ENCODE measurements at regions not wholly inside any gene's neighbourhood (a gene's known extent, or its start where the extent isn't known, plus 50 kb on each side); places are given as distances from the start of the nearest gene placed in this dataset.
A peak's percentile ranks its signal among the peaks of the same experiment; 100 is the strongest.

DNA sequence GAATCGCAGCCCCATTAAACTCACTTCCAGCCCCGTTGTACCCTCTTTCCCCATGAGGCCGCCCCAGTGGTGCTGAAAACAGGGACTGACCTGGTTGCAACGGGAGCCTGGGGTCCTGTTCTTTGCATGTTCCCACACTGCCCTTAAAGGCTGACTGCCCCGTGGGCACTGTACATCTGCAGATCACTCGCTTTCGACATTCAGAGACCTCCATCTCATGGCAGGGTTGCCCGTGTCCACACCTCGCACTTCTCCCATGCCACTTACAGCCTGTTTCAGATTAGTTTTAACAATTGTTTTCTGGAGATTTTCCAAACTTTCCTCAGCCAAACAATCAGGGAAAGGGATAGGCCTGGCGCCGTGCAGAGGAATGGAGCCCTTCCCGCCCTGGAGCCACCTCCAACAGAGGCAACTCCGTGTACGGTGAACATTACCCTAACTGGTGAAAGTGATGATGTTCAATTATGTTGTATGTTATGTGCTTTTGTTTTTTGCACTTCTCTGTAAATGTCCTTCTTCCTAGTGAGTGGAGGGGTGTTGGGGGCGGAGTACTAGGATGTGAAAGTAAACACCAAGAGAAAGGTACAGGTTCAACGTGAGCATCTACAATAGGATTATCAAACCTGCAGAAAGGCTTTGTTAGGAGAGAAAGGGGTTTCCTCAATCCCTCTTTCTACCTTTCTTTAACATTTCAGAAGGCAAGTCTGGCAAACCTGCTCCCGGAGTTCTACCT, 262.8 kb downstream of the FOXO1 start:
- DNase-seq: no peak

DNA sequence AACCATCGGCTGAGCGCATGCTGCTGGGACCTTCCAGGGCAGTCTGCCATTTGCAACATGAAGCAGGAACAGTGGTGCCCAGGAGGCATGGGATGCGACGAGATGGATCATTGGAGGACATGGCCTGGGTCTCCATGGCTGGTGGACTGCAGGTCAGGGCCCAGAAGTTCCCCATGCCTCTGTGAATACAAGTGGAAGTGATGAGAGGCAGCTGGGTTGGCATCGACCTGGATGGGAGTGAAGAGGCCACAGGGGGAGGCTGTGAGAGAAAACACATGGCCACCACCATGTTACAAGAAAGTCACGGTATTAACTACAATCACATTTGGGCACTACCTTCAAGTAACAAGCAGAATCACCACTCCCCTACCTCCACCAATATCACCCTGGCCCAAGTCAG, 262.0 kb downstream of the FOXO1 start:
- no peak for DNase-seq

DNA sequence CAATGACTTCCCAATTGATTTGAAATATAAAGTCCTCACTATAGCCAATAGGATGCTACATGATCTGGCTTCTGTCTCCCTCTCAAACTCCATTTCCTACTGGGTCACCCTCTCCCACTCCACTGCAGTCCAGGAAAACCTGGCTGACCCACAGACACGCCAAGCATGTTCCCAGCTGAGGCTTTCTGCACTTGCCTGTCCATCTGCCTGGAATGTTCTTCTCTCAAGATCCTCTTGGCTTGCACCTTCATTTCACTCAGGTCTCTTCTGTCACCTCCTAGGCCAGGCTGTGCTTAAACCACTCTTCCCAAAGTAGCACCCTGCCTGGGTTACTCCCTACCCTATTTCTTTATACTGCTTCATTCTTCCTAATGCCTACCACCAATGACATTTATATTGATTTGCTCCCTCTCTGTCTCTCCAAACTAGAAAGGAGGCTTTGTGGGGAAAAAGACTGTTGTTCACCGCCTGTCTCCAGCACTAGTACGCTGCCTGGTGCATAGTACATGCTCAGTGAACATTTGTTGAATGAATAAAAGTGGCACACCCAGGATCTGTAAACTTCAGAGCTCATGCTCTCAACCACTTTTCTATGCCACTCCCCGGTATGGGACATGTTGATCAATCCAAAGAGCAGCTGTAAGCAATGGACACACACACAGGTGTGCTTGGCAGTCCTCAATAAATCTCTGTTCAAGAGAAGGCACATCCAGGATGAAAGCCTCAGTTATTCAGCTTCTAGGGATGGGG, 261.3 kb downstream of the FOXO1 start:
- no peak for DNase-seq

DNA sequence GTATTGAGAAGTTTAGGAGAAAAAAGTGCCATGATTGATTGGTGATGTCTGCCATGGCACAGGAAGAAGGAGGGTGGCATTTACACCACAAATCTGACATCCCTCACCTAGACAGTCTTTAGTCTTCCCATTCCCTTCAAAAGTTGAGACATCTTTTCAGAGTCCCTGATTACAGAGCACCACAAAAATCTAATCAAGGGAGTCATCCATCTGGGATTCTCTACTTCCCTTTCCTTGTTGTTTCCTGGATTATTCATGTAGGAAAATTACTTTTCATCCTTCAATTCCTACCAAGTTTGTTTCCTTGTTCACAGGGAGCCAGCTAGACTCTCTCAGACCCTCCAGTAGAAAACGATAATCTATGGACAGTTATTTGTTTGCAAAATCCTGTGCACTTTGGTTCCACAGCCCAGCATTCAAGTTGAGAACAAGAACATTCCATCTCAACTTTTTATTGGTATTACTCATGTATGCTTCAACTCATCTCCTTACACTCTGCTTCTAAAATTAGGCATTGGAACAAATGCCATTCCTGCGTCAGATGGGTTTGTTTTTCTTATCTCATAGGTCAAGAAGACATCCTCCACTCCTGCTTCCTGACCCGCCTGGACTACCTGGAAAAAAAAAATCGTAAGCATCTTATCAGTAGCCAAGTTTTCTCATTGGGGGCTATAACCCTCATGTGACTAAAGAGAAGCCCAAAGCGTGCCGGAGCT, 259.9 kb downstream of the FOXO1 start:
- no peak for DNase-seq

DNA sequence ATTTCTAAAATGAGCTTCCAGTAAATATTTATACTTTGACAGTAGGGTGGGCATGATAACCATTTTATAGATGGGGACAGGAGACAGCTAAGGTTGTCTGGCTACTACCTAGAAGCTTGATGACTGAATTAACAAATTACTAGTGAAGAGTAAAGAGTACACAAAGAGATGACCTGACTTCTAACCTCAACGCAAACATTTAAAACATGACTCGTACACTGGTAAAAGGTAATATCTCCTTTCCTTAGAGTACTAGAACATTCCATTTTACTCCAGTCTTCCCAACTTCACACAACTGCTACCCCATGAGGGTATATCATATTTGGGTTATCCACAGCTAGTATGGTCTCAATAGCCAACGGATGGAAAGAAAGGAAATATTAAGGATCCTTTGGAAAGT, 258.9 kb downstream of the FOXO1 start:
- no peak for DNase-seq

DNA sequence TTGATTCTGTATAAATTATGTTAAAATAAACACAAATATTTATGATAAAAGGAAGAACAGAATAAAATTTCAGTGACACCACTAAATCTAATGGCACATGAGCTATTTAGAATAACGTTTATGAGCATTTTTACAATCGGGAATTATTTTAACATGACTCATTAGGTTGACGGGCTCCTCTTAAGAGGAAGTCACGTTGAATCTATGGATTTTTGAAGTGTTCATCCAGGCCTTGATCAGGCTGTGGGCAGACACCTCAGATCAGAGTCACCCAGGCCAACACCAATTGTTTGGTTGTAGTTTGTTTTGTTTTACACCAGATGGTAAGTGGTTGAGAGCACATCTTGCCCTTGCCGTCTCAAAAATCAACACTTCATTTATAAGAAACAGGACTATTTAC, 257.8 kb downstream of the FOXO1 start:
- DNase-seq: no peak

DNA sequence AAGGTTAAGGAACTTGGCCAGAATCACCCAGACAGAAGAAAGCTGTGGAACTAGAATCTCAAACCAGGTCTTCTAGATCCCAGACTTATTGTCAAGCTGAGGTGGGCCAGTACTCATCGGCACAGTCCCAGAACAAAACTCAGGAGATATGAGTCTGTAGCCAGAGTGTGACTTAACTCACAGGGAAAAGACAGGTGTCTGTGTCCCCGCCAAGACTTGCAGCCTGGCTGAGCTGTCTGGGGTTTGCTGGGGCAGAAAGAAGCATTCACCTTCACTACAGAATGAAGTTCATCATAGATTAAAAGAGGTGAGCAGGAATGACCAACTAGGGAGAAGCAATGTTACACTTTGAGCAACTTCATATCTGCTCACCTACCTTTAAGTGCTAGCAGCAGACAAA, 257.2 kb downstream of the FOXO1 start:
- no peak for DNase-seq

DNA sequence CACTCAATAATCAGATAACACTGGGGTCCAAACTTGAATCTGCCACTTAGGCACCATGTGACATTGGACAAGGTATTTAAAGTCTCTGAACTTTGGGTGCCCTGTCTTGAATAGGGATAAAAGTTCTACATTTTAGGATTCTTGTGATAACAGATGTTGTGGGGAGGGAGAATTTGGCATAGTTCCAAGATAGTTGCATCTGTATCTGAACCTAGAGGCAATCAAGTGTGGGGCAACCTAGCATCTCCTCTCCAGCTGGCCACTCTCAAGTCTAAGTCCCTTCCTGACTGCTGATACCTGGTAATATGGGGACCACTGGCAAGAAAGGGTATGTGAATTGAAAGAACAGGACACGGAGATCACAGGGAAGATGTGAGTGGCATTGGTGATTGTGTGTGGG, 256.1 kb downstream of the FOXO1 start:
- DNase-seq: no peak

DNA sequence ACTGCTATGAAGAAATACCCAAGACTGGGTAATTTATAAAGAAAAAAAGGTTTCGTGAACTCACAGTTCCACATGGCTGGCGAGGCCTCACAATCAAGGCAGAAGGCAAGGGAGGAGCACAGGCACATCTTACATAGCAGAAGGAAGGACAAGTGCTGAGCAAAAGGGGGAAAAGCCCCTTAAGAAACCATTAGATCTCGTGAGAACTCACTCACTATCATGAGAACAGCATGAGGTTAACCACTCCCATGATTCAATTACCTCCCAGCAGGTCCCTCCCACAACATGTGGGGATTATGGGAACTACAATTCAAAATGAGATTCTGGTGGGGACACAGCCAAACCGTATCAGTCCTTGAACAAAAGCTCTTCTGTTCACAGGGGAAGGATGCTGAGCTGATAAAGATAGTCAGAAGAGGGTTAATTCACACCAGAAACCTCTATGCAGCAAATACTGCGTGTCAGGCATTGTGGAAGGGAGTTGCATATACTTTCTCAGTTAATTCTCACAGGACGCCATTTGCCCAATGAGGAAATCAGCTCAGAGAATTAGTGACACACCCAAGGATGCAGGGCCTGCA, 246.2 kb downstream of the FOXO1 start:
- peak; percentile 10 for DNase-seq

DNA sequence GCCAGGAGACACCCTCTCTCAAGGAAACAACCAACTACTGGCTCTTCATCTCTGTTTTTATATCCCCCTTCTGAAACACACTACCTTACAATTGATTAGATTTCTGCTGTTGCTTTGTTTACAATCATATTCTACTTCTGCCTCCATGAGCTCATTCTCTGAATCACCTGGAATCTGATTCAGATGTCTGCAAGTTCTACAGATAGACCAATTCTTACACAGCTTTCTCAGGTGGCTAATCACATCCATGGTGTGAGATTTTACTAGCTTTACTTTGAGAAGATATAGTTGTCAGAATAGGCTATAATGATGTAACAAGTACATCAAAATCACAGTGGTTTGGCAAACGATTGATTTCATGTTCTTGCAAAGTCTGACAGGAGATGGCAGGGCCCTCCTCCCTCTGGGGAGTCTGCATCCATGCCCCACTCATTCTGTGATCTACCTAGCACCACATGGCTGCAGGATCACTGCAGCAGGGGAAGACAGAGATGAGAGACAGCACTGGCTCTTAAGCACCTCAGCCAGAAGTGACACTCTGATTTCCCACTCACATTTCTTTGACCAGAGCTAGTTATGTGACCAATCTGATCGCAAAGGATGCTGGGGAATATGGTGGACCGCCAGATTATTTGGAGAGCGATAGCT, 243.7 kb downstream of the FOXO1 start:
- no peak for DNase-seq

DNA sequence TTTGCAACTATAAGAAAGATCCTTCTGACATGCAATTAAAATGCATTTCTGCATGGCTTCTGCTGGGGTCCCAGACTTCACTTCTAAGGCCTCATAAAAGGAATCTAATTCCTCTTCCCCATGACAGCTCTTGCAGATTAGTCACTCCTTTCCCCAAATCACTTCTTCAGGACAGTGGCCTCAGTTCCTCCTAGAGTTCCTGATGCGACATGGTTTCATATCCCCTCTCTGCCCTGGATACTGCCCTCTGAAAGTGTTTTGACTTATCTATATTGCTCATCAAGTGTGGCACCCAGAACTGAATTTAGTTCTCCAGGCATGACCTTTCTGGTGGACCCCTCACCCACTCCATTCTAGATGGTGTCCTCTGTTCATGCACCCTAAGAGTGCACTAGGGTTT, 238.1 kb downstream of the FOXO1 start:
- no peak for DNase-seq

DNA sequence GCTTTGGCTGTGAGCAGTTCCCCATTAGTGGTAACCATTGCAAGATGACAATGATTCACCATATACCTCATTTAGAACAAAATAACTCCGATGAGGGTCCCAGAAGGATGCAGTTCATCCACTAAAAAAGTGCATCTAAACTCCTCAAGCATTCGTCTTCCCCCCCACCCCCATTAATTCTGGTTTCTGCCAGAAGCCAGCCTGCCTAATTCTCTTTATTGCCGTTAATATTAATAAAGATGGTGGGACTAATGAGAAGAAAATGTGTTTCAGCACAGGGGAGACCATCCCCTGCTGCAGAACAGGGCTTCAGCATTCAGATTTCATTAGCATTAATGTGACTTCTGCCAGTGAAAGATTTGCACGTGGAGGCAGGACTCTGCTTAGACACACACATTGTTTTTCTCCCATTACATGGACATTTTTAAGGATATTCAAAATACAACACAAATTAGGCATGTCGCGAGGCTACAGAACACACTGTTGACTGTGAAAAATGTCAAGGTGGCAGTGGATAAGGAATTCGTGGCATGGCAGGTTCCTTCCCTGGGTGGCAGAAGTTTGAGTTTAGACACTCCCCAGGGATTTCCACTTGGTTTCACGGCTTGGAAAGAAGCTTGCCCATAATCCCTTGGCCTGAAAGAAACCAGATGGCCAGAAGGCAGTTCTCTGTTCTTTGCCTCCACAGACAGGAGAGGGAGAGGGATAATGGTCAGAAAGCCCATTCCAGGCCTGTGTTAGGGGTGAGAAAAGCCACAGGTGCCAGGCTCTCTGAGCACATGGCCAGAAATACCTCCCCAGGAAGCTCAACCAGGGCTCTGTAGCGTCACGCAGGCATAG, 236.5 kb downstream of the FOXO1 start:
- no peak for DNase-seq

DNA sequence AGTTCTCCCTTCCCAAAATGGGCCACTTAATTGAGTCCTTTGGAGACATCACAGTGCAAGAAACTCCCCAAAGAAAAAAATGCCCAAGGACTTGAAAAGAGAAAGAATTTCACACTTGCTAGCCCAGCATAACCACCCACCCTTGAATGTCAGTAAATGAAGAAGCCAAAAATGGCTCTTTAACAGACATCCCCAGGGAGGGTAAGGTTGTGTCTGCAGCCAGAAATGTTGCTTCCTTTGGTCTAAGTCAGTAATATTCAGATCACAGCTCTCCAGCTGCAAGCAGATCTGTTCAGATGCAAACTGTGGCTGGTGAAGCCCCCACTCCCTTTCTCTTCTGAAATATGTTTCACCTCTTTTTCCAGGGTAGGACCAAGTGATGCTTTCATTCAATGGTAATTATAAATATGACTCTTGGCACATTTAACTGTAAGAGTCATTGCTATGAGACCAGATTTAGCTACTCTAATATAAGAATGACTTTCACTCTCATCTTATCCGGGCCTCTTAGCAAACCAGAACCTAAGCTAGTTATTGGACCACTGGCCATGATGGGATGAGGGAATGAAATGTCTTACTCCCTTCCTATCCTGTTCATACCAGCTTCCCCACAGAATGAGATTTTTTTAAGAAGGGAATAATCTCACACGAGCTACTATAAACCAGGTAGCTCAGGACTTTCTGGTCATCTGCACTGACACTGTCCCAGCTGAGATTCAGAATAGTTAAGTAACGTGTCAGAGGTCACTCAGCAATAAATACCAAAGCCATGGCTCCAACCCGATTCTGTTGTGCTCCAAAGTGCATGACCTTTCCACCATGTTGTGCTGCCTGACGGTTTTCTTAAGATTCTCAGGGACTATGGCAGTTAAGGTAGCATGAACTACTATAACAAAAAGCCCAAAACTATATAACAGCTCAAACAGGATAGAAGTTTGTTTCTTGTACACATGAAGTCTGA, 234.1 kb downstream of the FOXO1 start:
- no peak for DNase-seq

DNA sequence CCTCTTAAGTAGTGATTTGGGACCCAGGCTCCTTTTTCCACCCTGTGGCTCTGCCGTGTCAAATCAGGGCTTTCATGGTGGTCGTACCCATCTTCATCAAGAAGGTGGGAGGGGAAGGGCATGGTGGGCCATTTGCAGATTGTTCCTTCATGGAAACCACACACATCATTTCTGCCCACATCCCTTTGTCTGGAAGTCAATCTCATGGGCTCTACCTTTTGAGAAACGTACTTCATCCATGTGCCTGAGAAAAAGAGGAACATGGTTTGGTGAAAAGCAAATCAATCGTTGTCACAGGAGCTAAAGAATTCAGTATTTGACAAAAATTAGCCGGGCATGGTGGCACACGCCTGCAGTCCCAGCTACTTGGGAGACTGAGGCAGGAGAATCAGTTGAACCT, 233.4 kb downstream of the FOXO1 start:
- no peak for DNase-seq

DNA sequence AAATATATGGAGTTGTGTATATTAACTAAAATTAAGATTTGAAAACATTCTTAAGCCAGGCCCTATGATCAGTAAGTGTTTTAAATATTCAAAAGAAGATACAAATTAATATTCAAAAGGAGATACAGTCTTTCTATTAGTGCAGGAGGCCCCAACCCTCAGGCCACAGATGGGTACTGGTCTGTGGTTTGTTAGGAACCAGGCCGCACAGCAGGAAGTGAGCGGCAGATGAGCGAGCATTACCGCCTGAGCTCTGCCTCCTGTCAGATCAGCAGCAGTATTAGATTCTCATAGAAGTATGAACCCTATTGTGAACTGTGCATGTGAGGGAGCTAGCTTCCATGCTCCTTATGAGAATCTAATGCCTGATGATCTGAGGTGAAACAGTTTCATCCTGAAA, 232.9 kb downstream of the FOXO1 start:
- DNase-seq: peak; percentile 47

DNA sequence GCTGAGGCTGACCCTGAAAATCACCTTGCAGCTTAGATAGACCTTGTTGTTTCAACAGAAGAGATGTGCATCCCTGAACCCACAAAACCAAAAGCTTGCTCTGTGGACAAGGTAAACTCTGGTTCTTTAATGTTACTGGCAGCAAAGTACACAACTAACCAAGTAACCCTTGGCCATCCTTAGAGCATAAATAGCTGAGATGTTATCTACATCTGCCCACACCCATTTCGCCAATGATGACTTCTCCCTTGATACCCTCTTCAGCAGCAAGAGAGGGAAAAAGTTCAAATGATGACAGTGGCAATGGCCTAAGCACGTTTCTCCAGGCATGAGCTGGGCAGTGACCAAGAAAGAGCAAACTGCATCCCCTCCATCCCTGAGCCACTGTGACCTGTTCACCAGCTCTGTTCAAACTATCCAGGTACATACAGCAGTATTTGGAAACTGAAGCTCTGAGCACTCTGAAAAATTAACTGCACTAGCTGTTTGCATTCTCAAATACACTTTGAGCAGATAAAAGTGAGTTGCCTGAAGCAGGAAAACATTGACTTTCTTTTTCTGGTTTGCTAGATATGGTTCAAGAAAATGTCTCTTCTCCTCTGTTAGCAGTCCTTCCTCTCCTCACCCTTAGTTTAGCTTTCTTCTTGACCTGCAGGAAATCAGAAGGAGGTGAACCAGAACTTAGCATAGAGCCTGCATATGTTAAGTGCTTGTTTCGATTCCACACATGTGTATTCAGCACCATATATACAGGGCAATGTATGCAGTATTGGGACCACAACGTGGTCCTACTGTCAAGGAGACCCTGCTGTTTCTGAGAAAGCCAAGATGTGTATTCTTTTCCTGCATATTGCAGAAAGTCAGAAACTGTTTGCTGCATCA, 231.7 kb downstream of the FOXO1 start:
- no peak for DNase-seq

DNA sequence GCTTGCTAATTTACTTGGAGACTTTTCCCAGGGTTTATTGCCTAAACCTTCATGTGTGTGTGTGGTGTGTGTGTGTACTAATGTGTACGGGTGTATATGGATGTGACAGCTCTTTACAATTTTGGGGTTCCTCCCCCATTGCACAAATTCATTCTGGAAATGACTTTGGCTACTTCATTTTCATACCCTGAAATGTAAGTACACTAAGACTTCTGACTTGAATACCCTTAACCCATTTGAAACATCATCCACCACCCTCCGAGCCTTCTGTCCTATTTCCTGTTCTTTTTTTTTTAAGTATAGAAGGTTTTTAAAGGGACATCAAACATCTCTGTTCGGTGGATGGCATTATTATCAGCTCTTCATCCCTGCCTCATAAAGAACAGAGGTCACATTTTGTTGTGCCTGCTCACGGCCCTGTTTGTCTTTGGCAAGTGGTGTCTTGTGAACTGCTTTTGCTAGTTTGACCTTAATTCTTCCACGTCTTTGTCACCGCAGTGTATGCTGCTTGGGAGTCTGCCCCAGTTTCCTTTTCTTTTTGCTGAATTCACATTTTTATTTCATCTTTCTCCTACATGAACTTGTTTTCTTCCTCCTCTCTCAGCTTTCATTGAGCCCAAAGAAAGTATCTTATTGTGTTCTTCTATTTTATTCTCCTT, 228.3 kb downstream of the FOXO1 start:
- peak; percentile 24 for DNase-seq

DNA sequence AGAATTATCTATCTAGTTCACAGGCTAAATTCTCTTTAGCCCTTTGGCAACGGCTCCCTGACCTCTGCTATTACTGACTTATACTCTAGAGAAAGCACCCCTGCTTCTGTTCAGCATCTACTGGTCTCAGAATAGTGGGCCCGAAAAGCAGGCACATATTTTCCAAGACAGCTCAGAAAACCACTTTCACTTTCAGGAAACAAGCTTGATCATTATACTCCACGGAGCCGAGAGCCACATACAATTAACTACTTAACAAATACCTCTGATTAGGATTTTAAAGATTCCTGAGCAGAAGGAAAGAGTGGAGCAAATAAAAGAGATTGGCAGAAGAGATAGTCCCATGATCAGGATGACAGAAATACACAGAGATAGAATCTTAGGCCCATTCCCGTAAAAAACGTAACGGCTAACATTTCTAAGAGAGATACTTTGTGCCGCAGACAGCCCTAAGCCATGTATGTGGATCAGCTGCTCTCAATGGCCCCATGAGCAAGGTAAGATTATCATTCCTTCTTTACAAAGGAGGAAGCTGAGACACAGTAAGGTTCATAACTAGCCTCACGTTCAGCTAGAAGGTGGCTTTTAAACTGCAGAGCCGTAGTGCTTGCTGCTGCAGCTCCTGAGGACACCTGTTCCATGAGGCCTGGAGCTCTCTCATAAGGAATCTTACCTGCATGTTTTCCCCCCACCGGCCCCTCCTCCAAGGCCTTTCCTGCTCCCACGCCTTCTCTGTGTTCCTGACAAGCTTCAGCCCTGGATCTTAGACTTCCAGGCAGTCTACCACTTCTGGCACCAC, 227.2 kb downstream of the FOXO1 start:
- peak; percentile 51 for DNase-seq
